GM23338 (cell line): ENCODE measurements at regions not wholly inside any gene's neighbourhood (a gene's known extent, or its start where the extent isn't known, plus 50 kb on each side); places are given as distances from the start of the nearest gene placed in this dataset.

Experiments used
- ATAC-seq: fragments of 200-7000 bp; cut with Tn5 transposase; 3 replicates; pipeline ENCODE4 v1.9.1; 2020
- DNase-seq: peaks from one replicate; pipeline ENCODE4 v3.0.0-alpha.2; 2015; ENCODE audit warnings: low spot score
- H2AFZ ChIP-seq: fragments of 200-600 bp; sonication (generic); 2 replicates; pipeline ENCODE4 v1.8.0; 2016; ENCODE audit warnings: antibody characterized with exemption, mild to moderate bottlenecking, moderate library complexity
- H3F3A ChIP-seq: fragments of 200-600 bp; sonication (generic); replicated peaks from 2 replicates; pipeline ENCODE4 v1.8.0; 2017; ENCODE audit warnings: antibody characterized with exemption, mixed run types, low read depth
- H3K27ac ChIP-seq: fragments of 200-600 bp; sonication (generic); 2 replicates; pipeline ENCODE4 v1.6.1; 2016; ENCODE audit warnings: low read depth
- H3K27me3 ChIP-seq: fragments of 200-600 bp; sonication (generic); 2 replicates; pipeline ENCODE4 v1.8.0; 2016; ENCODE audit warnings: mild to moderate bottlenecking, mixed run types, moderate library complexity; ENCODE audit not compliant: insufficient read depth
- H3K36me3 ChIP-seq: fragments of 200-600 bp; sonication (generic); 2 replicates; pipeline ENCODE4 v1.8.0; 2016; ENCODE audit warnings: mild to moderate bottlenecking; ENCODE audit not compliant: insufficient read depth
- H3K4me1 ChIP-seq: fragments of 200-600 bp; sonication (generic); 2 replicates; pipeline ENCODE4 v1.8.0; 2016; ENCODE audit warnings: mild to moderate bottlenecking, moderate library complexity; ENCODE audit not compliant: insufficient read depth
- H3K4me2 ChIP-seq: fragments of 200-600 bp; sonication (generic); 2 replicates; pipeline ENCODE4 v1.7.1; 2017; ENCODE audit warnings: mixed run types
- H3K4me3 ChIP-seq: fragments of 200-600 bp; sonication (generic); 2 replicates; pipeline ENCODE4 v1.6.1; 2016; ENCODE audit warnings: mixed run types
- H3K79me2 ChIP-seq: fragments of 200-600 bp; sonication (generic); replicated peaks from 2 replicates; pipeline ENCODE4 v1.8.0; 2017; ENCODE audit warnings: mild to moderate bottlenecking; ENCODE audit not compliant: insufficient read depth
- H3K9me2 ChIP-seq: fragments of 200-600 bp; sonication (generic); 2 replicates; pipeline ENCODE4 v1.8.0; 2017; ENCODE audit not compliant: insufficient read depth
- H4K20me1 ChIP-seq: fragments of 200-600 bp; sonication (generic); replicated peaks from 2 replicates; pipeline ENCODE4 v1.8.0; 2017; ENCODE audit warnings: mild to moderate bottlenecking; ENCODE audit not compliant: insufficient read depth
- H3K27ac Mint-ChIP-seq: 2 replicates; pipeline ENCODE4 v1.8.0; 2020; ENCODE audit warnings: inconsistent platforms, mild to moderate bottlenecking, moderate library complexity, mixed read lengths
- H3K27me3 Mint-ChIP-seq: 3 replicates; pipeline ENCODE4 v1.8.0; 2022; ENCODE audit warnings: low read depth, mild to moderate bottlenecking, moderate library complexity, mixed read lengths, inconsistent platforms; ENCODE audit not compliant: insufficient read depth, poor library complexity
- H3K36me3 Mint-ChIP-seq: 3 replicates; pipeline ENCODE4 v1.8.0; 2021; ENCODE audit warnings: low read depth, mild to moderate bottlenecking, inconsistent platforms, moderate library complexity, mixed read lengths
- H3K4me1 Mint-ChIP-seq: 3 replicates; pipeline ENCODE4 v1.8.0; 2020; ENCODE audit warnings: mild to moderate bottlenecking, inconsistent platforms, mixed read lengths
- H3K4me3 Mint-ChIP-seq: 3 replicates; pipeline ENCODE4 v1.8.0; 2021; ENCODE audit warnings: moderate library complexity, mild to moderate bottlenecking, inconsistent platforms, mixed read lengths
- H3K9me3 Mint-ChIP-seq: 3 replicates; pipeline ENCODE4 v1.8.0; 2020; ENCODE audit warnings: moderate library complexity, mild to moderate bottlenecking, inconsistent platforms, mixed read lengths
- CREB1 ChIP-seq: fragments of 250-450 bp; sonication (Bioruptor Pico); IDR thresholded peaks from 2 replicates; pipeline ENCODE4 v1.5.0; 2020; ENCODE audit warnings: low read depth, mild to moderate bottlenecking, moderate library complexity
- CTCF ChIP-seq, 2 experiments: fragments of 200-600 bp in 1 of 2; sonication (generic) in 1 of 2; conservative IDR thresholded peaks; 2 replicates each; pipeline versions ENCODE4 v1.5.1 to v1.6.1; 2016 to 2017; ENCODE audit warnings: antibody characterized with exemption in 2 of 2, low read depth in 2 of 2, mild to moderate bottlenecking in 2 of 2, moderate library complexity in 1 of 2
- EZH2 ChIP-seq: fragments of 200-600 bp; sonication (generic); IDR thresholded peaks from one replicate; pipeline ENCODE4 v1.8.0; 2017; ENCODE audit warnings: antibody characterized with exemption, mild to moderate bottlenecking, low read depth; ENCODE audit not compliant: unreplicated experiment
- JUNB ChIP-seq: IDR thresholded peaks from one replicate; pipeline ENCODE4 v1.6.1; 2016; ENCODE audit warnings: antibody characterized with exemption; ENCODE audit not compliant: unreplicated experiment
- POLR2AphosphoS5 ChIP-seq: IDR thresholded peaks from 2 replicates; pipeline ENCODE4 v1.6.1; 2016; ENCODE audit warnings: antibody characterized with exemption, low read depth
- ZNF114 ChIP-seq: fragments of 250-450 bp; sonication (Bioruptor Pico); IDR thresholded peaks from 2 replicates; pipeline ENCODE4 v1.5.0; 2020; ENCODE audit warnings: mild to moderate bottlenecking, moderate library complexity
- ZNF331 ChIP-seq: fragments of 250-450 bp; sonication (Bioruptor Pico); IDR thresholded peaks from 2 replicates; pipeline ENCODE4 v1.5.0; 2020; ENCODE audit warnings: low read depth, mild to moderate bottlenecking, moderate library complexity
- TF ChIP-seq, protein P1 (sequence below): IDR thresholded peaks from one replicate; pipeline ENCODE4 v1.6.1; 2018; ENCODE audit warnings: antibody characterized with exemption; ENCODE audit not compliant: unreplicated experiment
- TF ChIP-seq, protein P2 (sequence below): IDR thresholded peaks from 2 replicates; pipeline ENCODE4 v1.6.1; 2016; ENCODE audit warnings: antibody characterized with exemption

DNA sequence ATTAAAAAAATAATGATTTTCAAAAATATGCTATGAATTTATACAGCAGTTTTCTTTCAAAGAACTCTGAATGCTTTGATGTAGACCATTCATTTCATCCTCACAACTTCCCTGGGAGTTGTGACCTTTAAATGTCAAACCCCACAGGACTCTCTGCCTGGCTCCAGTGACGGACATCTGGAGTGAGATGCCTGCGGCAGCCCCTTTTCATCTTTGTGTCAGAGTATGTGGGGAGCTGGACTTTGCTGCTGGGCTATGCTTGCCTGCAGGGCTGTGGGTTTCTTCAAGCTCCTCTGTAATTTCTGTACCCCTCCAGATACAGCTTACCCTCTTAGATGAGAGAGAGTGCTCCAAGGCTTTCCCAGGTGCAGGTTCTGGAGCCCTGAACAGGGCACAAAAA, 70.6 kb upstream of the RASGRP1 start:
- TF ChIP-seq, protein P1, sequence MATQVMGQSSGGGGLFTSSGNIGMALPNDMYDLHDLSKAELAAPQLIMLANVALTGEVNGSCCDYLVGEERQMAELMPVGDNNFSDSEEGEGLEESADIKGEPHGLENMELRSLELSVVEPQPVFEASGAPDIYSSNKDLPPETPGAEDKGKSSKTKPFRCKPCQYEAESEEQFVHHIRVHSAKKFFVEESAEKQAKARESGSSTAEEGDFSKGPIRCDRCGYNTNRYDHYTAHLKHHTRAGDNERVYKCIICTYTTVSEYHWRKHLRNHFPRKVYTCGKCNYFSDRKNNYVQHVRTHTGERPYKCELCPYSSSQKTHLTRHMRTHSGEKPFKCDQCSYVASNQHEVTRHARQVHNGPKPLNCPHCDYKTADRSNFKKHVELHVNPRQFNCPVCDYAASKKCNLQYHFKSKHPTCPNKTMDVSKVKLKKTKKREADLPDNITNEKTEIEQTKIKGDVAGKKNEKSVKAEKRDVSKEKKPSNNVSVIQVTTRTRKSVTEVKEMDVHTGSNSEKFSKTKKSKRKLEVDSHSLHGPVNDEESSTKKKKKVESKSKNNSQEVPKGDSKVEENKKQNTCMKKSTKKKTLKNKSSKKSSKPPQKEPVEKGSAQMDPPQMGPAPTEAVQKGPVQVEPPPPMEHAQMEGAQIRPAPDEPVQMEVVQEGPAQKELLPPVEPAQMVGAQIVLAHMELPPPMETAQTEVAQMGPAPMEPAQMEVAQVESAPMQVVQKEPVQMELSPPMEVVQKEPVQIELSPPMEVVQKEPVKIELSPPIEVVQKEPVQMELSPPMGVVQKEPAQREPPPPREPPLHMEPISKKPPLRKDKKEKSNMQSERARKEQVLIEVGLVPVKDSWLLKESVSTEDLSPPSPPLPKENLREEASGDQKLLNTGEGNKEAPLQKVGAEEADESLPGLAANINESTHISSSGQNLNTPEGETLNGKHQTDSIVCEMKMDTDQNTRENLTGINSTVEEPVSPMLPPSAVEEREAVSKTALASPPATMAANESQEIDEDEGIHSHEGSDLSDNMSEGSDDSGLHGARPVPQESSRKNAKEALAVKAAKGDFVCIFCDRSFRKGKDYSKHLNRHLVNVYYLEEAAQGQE: no peak
- peaks cover 3% of the 10 kb centered on the region; the same call in 1 of the 2 replicates for H3K9me2 ChIP-seq
- DNase-seq (no peak), ATAC-seq (no peak)
- Mint-ChIP-seq H3K27ac (no peak overlapping the region), H3K9me3 (no peaks in the 10 kb centered on the region), H3K4me3 (no peak overlapping the region), H3K36me3 (no peaks in the 10 kb centered on the region), H3K27me3 (peaks cover 2% of the 10 kb centered on the region), H3K4me1 (no peaks in the 10 kb centered on the region; the same call in 1 of the 3 replicates)
- no peak overlapping the region for H3K27ac ChIP-seq
- H4K20me1 ChIP-seq: no peaks in the 10 kb centered on the region
- H3K79me2 ChIP-seq: no peaks in the 10 kb centered on the region
- H3K4me1 ChIP-seq: no peaks in the 10 kb centered on the region
- no peak overlapping the region for H3K4me3 ChIP-seq
- no peaks in the 10 kb centered on the region for H3K27me3 ChIP-seq
- H3K36me3 ChIP-seq: no peaks in the 10 kb centered on the region
- H2AFZ ChIP-seq: no peak overlapping the region
- H3F3A ChIP-seq: no peaks in the 10 kb centered on the region
- H3K4me2 ChIP-seq: no peak overlapping the region

DNA sequence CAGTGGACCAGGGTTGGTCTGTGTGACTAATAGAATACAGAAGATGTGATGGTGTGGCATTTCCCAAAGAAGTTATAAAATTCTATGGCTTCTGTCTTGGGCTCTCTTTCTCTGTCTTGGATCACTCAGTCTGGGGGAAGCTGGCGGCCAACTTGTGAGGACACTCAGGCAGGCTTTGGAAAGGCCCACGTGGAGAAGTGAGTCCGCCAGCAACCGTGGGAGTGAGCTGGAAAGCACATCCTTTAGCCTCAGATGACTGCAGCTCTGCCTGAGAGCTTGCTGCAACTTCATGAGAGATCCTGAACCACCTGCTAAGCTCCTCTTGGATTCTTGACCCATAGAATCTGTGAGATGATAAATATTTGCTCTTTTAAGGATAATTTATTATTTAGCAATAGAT, 72.0 kb upstream of the RASGRP1 start:
- DNase-seq: no peak
- Histone ChIP-seq H3K27ac (no peak overlapping the region), H3K79me2 (no peaks in the 10 kb centered on the region), H2AFZ (no peak overlapping the region), H3K4me3 (no peak overlapping the region), H3K27me3 (no peaks in the 10 kb centered on the region; the same call in 1 of the 2 replicates), H3K9me2 (0 out of 2 replicates have a peak, but pooled peaks cover 3% of the 10 kb centered on the region), H3F3A (no peaks in the 10 kb centered on the region), H3K4me2 (no peak overlapping the region), H4K20me1 (no peaks in the 10 kb centered on the region; the same call in 1 of the 2 replicates), H3K36me3 (no peaks in the 10 kb centered on the region), H3K4me1 (no peaks in the 10 kb centered on the region)
- no peaks in the 10 kb centered on the region; the same call in 1 of the 3 replicates for H3K4me1 Mint-ChIP-seq
- H3K27me3 Mint-ChIP-seq: peaks cover 2% of the 10 kb centered on the region
- H3K4me3 Mint-ChIP-seq: no peak overlapping the region
- H3K9me3 Mint-ChIP-seq: no peaks in the 10 kb centered on the region
- H3K36me3 Mint-ChIP-seq: no peaks in the 10 kb centered on the region
- no peak for ATAC-seq
- no peak overlapping the region for H3K27ac Mint-ChIP-seq
- no peak for TF ChIP-seq ZNF114
- TF ChIP-seq JUNB: no peak
- no peak for TF ChIP-seq CREB1 (CRISPR knock-in tag)
- TF ChIP-seq CTCF (conservative IDR thresholded peaks at IDR 0.05; ENCODE audit: low read depth in 2 of 2): no peak
- TF ChIP-seq ZNF331 (CRISPR knock-in tag): no peak
- TF ChIP-seq, protein P2, sequence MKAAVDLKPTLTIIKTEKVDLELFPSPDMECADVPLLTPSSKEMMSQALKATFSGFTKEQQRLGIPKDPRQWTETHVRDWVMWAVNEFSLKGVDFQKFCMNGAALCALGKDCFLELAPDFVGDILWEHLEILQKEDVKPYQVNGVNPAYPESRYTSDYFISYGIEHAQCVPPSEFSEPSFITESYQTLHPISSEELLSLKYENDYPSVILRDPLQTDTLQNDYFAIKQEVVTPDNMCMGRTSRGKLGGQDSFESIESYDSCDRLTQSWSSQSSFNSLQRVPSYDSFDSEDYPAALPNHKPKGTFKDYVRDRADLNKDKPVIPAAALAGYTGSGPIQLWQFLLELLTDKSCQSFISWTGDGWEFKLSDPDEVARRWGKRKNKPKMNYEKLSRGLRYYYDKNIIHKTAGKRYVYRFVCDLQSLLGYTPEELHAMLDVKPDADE: no peak
- no peak for TF ChIP-seq EZH2
- TF ChIP-seq, protein P1: no peak
- TF ChIP-seq POLR2AphosphoS5: no peak
